Breast epithelium (tissue), 3 donors: ENCODE measurements at regions not wholly inside any gene's neighbourhood (a gene's known extent, or its start where the extent isn't known, plus 50 kb on each side); places are given as distances from the start of the nearest gene placed in this dataset.

Experiments used
- CTCF ChIP-seq, 3 donors: fragments of 450-650 bp; IDR thresholded peaks; one replicate each; pipeline ENCODE4 v1.5.1; 2016 to 2017; ENCODE audit warnings: antibody characterized with exemption in 3 of 3, mild to moderate bottlenecking in 3 of 3, moderate library complexity in 3 of 3
- POLR2A ChIP-seq: fragments of 450-650 bp; IDR thresholded peaks from one replicate; pipeline ENCODE4 v1.6.1; 2016; ENCODE audit warnings: antibody characterized with exemption, mild to moderate bottlenecking, moderate library complexity
- POLR2AphosphoS5 ChIP-seq, 3 donors: sonication (generic); formaldehyde crosslinking; IDR thresholded peaks; one replicate each; pipeline ENCODE4 v1.6.1; 2017; ENCODE audit warnings: antibody characterized with exemption in 3 of 3

- TF ChIP-seq CTCF (IDR thresholded peaks at IDR 0.05): no peak
- TF ChIP-seq POLR2AphosphoS5 (IDR thresholded peaks at IDR 0.05): no peak
- no peak for TF ChIP-seq POLR2A
These were observed 77.5 kb upstream of the CXCL12 start for GRCh38 chr10:44462338-44462914.
